ENCODE measurements at regions not wholly inside any gene's neighbourhood (a gene's known extent, or its start where the extent isn't known, plus 50 kb on each side); places are given as distances from the start of the nearest gene placed in this dataset.

- no peak overlapping the region for H2AFZ ChIP-seq (ENCODE audit: control insufficient read depth, low read length)
- H3K9me3 ChIP-seq (ENCODE audit: control insufficient read depth, low read depth, low read length): no peaks in the 10 kb centered on the region
- no peak overlapping the region for H3K9ac ChIP-seq (ENCODE audit: control insufficient read depth, extremely low read depth, insufficient read depth, low read length)
- TF ChIP-seq, protein P1, sequence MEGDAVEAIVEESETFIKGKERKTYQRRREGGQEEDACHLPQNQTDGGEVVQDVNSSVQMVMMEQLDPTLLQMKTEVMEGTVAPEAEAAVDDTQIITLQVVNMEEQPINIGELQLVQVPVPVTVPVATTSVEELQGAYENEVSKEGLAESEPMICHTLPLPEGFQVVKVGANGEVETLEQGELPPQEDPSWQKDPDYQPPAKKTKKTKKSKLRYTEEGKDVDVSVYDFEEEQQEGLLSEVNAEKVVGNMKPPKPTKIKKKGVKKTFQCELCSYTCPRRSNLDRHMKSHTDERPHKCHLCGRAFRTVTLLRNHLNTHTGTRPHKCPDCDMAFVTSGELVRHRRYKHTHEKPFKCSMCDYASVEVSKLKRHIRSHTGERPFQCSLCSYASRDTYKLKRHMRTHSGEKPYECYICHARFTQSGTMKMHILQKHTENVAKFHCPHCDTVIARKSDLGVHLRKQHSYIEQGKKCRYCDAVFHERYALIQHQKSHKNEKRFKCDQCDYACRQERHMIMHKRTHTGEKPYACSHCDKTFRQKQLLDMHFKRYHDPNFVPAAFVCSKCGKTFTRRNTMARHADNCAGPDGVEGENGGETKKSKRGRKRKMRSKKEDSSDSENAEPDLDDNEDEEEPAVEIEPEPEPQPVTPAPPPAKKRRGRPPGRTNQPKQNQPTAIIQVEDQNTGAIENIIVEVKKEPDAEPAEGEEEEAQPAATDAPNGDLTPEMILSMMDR (optimal IDR thresholded peaks at IDR 0.05 in 1 of 3, IDR thresholded peaks at IDR 0.05 in 1 of 3, conservative IDR thresholded peaks at IDR 0.05 in 1 of 3; ENCODE audit: extremely low read depth in 1 of 3, insufficient read depth in 2 of 3, low read length in 3 of 3): no peak
- no peak for TF ChIP-seq EZH2 (IDR thresholded peaks at IDR 0.05; ENCODE audit: low read length)
- no peaks in the 10 kb centered on the region for H3K27me3 ChIP-seq (ENCODE audit: control insufficient read depth, extremely low read depth, insufficient read depth, low read length)
- dilution Hi-C loops (cut with MboI; ENCODE audit: extremely low pct_ligation_motif_present, low sequenced_read_pairs): no loop called here
- peaks cover 9% of the 10 kb centered on the region for H3K4me1 ChIP-seq (ENCODE audit: control insufficient read depth, extremely low read depth, insufficient read depth, low read length)
- DNase-seq (ENCODE audit: low read depth, low spot score) (no peak), FAIRE-seq (no peak)
- H4K20me1 ChIP-seq (ENCODE audit: control insufficient read depth, extremely low read depth, insufficient read depth, low read length): no peaks in the 10 kb centered on the region
- no peaks in the 10 kb centered on the region for H3K79me2 ChIP-seq (ENCODE audit: control insufficient read depth, insufficient read depth, low read length)
- no peak overlapping the region for H3K4me2 ChIP-seq (ENCODE audit: control insufficient read depth, extremely low read depth, insufficient read depth, low read depth, low read length)
- H3K36me3 ChIP-seq (ENCODE audit: control insufficient read depth in 2 of 2, extremely low read depth in 1 of 2, insufficient read depth in 2 of 2, low read length in 2 of 2): no peaks in the 10 kb centered on the region
- H3K4me3 ChIP-seq (ENCODE audit: control insufficient read depth in 2 of 3, extremely low read depth in 1 of 3, insufficient read depth in 2 of 3, low read depth in 1 of 3, low read length in 3 of 3): no peak overlapping the region
- no peak overlapping the region for H3K27ac ChIP-seq (ENCODE audit: control insufficient read depth, insufficient read depth, low read length)
- H3K9me1 ChIP-seq (ENCODE audit: control insufficient read depth, extremely low read depth, insufficient read depth, low read length): no peaks in the 10 kb centered on the region
Observed at GRCh38 chr11:129320494-129320893, 55.2 kb upstream of the BARX2 start.

- H3K4me1 ChIP-seq (ENCODE audit: control insufficient read depth, extremely low read depth, insufficient read depth, low read length): peaks cover 10% of the 10 kb centered on the region
- H3K36me3 ChIP-seq (ENCODE audit: control insufficient read depth in 2 of 2, extremely low read depth in 1 of 2, insufficient read depth in 2 of 2, low read length in 2 of 2): no peaks in the 10 kb centered on the region
- no peak overlapping the region for H2AFZ ChIP-seq (ENCODE audit: control insufficient read depth, low read length)
- dilution Hi-C loops (cut with MboI; ENCODE audit: extremely low pct_ligation_motif_present, low sequenced_read_pairs): no loop called here
- TF ChIP-seq EZH2 (IDR thresholded peaks at IDR 0.05; ENCODE audit: low read length): no peak
- TF ChIP-seq, protein P1 (optimal IDR thresholded peaks at IDR 0.05 in 1 of 3, IDR thresholded peaks at IDR 0.05 in 1 of 3, conservative IDR thresholded peaks at IDR 0.05 in 1 of 3; ENCODE audit: extremely low read depth in 1 of 3, insufficient read depth in 2 of 3, low read length in 3 of 3): no peak
- no peak overlapping the region for H3K4me3 ChIP-seq (ENCODE audit: control insufficient read depth in 2 of 3, extremely low read depth in 1 of 3, insufficient read depth in 2 of 3, low read depth in 1 of 3, low read length in 3 of 3)
- H3K4me2 ChIP-seq (ENCODE audit: control insufficient read depth, extremely low read depth, insufficient read depth, low read depth, low read length): no peak overlapping the region
- no peak overlapping the region for H3K27ac ChIP-seq (ENCODE audit: control insufficient read depth, insufficient read depth, low read length)
- H3K9me1 ChIP-seq (ENCODE audit: control insufficient read depth, extremely low read depth, insufficient read depth, low read length): no peaks in the 10 kb centered on the region
- FAIRE-seq (no peak), DNase-seq (ENCODE audit: low read depth, low spot score) (no peak)
- H3K9ac ChIP-seq (ENCODE audit: control insufficient read depth, extremely low read depth, insufficient read depth, low read length): no peak overlapping the region
- H3K9me3 ChIP-seq (ENCODE audit: control insufficient read depth, low read depth, low read length): no peaks in the 10 kb centered on the region
- no peaks in the 10 kb centered on the region for H3K27me3 ChIP-seq (ENCODE audit: control insufficient read depth, extremely low read depth, insufficient read depth, low read length)
- no peaks in the 10 kb centered on the region for H3K79me2 ChIP-seq (ENCODE audit: control insufficient read depth, insufficient read depth, low read length)
- no peaks in the 10 kb centered on the region for H4K20me1 ChIP-seq (ENCODE audit: control insufficient read depth, extremely low read depth, insufficient read depth, low read length)
Observed at GRCh38 chr11:129319751-129320150, 55.9 kb upstream of the BARX2 start.
